ENCODE measurements at regions not wholly inside any gene's neighbourhood (a gene's known extent, or its start where the extent isn't known, plus 50 kb on each side); places are given as distances from the start of the nearest gene placed in this dataset.
"Not testable (repeated sequence)": the region's sequence is repeated elsewhere in the genome, so short reads cannot be mapped to it uniquely, and the experiment has no call there.

- DNase-seq = no peak
Measured at GRCh38 chr21:17738176-17738953, 80.8 kb downstream of the C21orf91 start.

- DNase-seq = no peak
Measured at GRCh38 chr21:17736072-17736471, 83.1 kb downstream of the C21orf91 start.

DNA sequence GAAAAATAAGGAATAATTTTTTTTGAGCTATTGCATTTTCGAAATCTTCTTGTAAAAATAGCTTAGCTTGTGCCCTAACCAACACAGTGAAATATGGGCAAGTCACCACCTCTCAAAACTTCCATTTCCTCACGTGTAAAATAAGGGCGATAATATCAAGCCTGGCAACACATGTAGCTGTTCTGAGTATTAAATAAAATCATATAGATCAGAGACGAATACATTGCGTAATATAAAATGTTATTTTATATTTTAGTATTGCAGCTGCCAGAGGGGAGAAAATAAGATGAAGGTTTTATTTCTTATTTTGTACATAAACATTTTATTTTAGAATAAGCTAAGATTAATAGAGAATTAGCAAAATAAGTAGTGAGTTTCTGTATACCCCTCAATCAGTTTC, 85.9 kb downstream of the C21orf91 start:
- no peak for DNase-seq

DNA sequence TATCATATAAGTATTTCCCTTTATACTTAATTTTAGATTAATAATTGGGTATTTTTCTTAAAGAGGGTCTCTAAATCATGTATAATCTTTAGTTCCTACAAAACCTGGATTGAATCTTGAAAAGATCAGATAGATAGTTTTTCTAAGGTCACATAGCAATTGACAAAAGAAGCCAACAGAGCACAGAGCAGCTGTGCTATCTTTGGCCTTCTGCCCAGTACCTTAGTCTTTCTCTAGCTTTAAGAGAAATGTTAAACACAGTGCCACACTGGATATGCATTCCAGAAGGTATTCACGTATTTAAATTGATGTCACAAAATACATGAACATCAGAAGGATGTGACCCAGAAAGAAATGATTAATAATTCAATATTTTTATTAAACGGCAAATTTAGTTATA, 86.8 kb downstream of the C21orf91 start:
- no peak for DNase-seq

DNA sequence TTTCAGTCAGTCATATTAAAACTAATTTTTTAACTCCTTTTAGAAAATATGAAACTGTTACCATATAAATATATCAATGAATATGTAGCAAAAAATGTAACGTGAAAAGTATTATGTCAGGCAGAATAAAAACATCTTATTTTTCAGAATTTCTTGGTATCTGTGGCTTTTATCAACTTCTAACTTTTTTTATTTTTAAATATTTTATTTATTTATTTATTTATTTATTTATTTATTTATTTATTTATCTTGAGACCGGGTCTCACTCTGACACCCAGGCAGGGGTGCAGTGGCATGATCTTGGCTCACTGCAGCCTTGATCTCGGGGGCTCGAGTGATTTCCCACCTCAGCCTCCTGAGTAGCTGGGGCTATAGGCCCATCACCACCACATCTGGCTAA, 87.6 kb downstream of the C21orf91 start:
- no peak for DNase-seq

GRCh38 chr21:17730782-17731181, 88.4 kb downstream of the C21orf91 start:
- no peak for DNase-seq

- no peak for DNase-seq
Measured at GRCh38 chr21:17729455-17729854, 89.7 kb downstream of the C21orf91 start.

GRCh38 chr21:17727361-17727760, 91.8 kb downstream of the C21orf91 start:
- DNase-seq = no peak

- DNase-seq = no peak
Measured at GRCh38 chr21:17726047-17726829, 92.9 kb downstream of the C21orf91 start.

GRCh38 chr21:17725339-17725738, 93.8 kb downstream of the C21orf91 start:
- no peak for DNase-seq

DNA sequence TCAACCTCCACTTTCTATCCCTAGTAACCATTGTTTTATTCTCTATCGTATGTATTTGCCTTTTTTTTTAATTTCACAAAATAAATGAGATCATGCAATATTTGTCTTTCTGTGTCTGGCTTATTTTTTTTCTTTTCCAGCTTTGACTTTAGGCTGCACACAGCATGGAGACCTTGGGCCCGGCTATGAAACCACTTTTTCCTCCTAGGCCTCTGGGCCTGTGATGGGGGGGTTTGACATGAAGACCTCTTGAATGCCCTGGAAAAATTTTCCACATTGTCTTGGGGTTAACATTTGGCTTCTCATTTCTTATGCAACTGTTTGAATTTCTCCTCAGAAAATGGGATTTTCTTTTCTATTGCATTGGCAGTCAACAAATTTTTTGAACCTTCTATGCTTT, 100.2 kb upstream of the BTG3 start:
- DNase-seq = no peak

GRCh38 chr21:17711896-17712295, 99.2 kb upstream of the BTG3 start:
- no peak for DNase-seq

GRCh38 chr21:17709266-17709611, 96.5 kb upstream of the BTG3 start:
- DNase-seq = no peak

DNA sequence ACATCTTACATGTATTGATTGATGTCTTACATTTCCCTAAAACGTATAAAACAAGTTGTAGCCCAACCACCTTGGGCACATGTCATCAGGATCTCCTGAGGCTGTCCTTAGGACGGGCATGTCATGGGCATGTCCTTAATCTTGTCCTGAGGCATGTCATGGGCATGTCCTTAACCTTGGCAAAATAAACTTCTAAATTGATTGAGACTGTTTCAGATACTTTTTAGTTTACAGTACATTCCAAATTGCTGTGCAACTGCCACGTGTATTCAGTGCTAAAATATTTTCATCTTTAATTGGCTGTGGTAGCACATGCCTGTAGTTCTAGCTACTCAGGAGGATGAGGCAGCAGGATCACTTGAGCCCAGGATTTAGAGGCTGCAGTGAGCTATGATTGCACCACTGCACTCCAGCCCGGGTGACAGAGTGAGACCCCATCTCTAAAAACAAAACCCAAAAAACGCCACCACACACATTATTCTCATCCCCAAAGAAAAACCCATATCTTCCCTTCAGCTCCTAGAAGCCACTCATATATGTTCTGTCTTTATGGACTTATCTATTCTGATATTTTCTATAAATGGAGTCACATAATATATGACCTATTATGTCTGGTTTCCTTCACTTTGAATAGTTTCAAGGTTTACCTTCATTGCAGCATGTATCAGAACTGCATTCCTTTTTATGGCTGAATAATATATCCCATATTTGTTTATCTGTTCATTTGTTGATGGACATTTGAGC, 96.0 kb upstream of the BTG3 start:
- DNase-seq = no peak

- DNase-seq = no peak
Measured at GRCh38 chr21:17699524-17700189, 87.0 kb upstream of the BTG3 start.

DNA sequence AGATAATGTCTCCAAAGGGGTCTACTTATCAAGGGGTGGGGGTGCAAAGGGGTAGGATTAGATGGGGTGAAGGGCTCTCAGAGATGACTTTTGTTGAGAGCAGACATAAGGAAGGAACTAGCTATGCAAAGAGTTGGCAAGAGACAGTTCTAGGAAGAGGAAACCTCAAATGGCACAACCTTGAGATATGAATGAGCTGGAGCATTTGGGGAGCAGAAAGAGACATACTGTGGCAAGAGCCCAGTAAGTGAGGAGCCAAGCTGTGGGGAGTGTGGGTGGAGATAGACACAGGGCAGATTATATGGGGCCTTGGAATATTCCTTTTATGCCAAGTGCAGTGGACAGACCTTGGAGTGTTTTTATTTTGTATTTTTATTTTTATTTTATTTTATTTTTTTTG, 84.8 kb upstream of the BTG3 start:
- no peak for DNase-seq

- not testable (repeated sequence) for DNase-seq
Measured at GRCh38 chr21:17694416-17694815, 81.7 kb upstream of the BTG3 start.

GRCh38 chr21:17693801-17694200, 81.1 kb upstream of the BTG3 start:
- DNase-seq = no peak

GRCh38 chr21:17690078-17690494, 77.4 kb upstream of the BTG3 start:
- no peak for DNase-seq

- peak; percentile 84 for DNase-seq
Measured at GRCh38 chr21:17688912-17689874, 76.5 kb upstream of the BTG3 start.

GRCh38 chr21:17682924-17683323, 70.2 kb upstream of the BTG3 start:
- no peak for DNase-seq

GRCh38 chr21:17679002-17679600, 66.4 kb upstream of the BTG3 start:
- no peak for DNase-seq
